VCaP (cell line): ENCODE measurements at regions not wholly inside any gene's neighbourhood (a gene's known extent, or its start where the extent isn't known, plus 50 kb on each side); places are given as distances from the start of the nearest gene placed in this dataset.
A peak's percentile ranks its signal among the peaks of the same experiment; 100 is the strongest.

Experiments
- H3K27ac ChIP-seq: fragments of 450-650 bp; 2 replicates; pipeline ENCODE4 v1.5.1; 2017
- CTCF ChIP-seq: fragments of 450-650 bp; conservative IDR thresholded peaks from 2 replicates; pipeline ENCODE4 v1.5.1; 2017; ENCODE audit warnings: mild to moderate bottlenecking, moderate library complexity

DNA sequence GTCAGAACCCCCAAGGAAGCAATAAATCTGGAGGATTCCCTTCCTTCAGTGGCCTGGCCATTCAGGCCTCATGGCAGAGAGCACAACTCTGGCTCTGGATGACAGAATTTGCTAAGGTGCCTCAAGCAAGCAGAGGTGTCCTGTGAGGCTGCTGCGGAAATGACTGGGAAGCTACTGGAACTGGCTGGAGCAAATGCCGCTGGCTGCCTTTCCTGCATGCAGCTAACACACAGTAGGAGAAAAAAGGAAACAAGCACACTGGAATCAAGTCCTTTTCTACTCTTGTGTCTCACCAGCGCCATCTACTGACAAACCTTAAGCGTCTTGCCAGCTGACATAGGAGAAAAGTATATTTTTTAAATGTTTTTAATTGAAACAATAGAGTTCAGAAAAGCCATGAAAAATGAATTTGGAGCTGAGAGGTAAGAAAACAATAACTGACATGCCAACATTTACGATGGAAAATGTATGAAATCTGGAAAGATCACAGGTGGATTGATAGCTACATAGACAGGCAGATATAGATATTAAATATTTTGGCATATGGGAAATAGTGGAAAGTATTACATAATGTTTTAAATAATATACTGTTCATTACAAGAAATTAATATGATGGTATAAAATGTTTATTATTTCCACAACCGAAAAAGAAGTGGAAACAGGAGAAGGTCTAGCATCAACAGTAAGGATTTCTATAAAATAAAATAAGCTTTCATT lies 951.6 kb downstream of the ANKRD7 start:
- TF ChIP-seq CTCF: peak; percentile 95
- H3K27ac ChIP-seq: peak overlapping the region; percentile 58

GRCh38 chr7:119177863-119178262 lies 953.4 kb downstream of the ANKRD7 start:
- no peak overlapping the region for H3K27ac ChIP-seq
- TF ChIP-seq CTCF: no peak

GRCh38 chr7:119184124-119184788 lies 959.8 kb downstream of the ANKRD7 start:
- H3K27ac ChIP-seq: no peak overlapping the region
- no peak for TF ChIP-seq CTCF

DNA sequence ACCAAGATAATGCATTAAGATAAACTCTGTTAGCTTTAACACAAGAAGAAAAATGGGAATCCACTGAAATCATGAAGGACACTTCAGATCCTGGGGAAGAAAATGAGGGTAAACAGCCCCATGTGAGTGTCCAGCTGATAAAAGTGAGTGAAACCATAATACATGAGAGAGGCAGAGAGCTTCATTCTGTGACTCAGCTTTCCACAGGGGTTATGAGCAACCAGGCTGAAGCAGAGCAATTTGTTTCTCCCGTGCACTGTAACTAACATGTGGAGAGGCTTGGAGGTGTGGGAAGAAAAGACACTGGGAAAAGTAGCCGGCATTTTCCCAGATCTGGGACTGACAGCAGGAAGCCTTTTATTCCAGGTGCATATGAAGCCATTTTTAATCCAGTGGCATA lies 971.7 kb downstream of the ANKRD7 start:
- no peak for TF ChIP-seq CTCF
- H3K27ac ChIP-seq: no peak overlapping the region

DNA sequence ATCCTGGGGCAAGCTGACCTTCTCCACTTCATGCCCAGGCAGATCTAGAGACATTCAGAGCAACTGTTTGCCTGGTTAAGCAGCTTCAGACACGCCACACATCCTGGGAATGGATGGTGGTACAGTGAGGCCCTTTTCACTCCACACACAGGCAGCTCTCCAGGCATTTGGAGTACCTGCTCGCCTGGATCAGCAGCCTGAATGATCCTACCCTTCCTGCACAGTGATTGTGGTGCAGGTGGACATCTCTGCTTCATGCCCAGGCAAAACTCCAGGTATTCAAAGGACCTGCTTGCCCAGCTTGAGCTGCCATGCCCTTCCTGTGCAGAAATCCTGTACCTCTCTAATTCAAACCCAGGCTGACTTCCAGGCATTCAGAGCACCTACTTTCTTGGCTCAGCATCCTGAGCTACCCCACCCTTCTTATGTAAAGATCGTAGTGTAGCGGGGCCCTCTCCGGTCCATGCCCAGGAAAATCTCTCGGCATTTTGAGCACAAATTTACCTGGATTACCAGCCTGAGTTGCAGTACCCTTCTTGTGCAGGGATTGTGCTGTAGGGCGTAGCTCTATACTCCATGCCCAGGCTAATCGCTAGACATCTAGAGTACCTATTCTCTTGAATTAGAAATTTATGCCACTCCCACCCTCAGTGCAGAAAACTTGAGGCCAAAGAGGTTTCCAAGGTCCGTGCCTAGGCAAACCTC lies 972.8 kb downstream of the ANKRD7 start:
- H3K27ac ChIP-seq: no peak overlapping the region
- TF ChIP-seq CTCF: no peak

GRCh38 chr7:119197877-119198527 lies 973.5 kb downstream of the ANKRD7 start:
- TF ChIP-seq CTCF: peak; percentile 95

DNA sequence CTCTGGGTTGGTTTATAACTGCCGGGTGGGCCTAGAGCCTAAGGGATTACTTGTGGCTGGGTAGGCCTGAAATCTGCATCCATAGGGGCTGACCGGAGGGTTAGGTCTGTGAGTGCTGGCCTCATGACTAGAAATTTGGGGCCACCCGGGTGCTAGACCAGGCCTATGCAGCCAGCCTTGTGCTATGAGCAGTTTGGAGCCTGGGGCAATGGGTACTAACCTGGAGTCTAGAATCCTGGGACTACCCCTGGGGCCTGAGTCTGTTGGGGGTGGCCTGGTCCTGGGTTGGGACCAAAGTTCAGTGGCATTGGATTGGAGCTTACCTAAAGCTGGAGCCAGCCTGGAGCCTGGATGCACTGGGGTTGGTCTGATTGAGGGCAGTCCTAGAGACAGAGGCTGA lies 995.2 kb downstream of the ANKRD7 start:
- H3K27ac ChIP-seq: no peak overlapping the region
- TF ChIP-seq CTCF: no peak

More at GRCh38 chr7:119197877-119198527, 973.5 kb downstream of the ANKRD7 start:
- no peak overlapping the region for H3K27ac ChIP-seq
